ENCODE measurements at regions not wholly inside any gene's neighbourhood (a gene's known extent, or its start where the extent isn't known, plus 50 kb on each side); places are given as distances from the start of the nearest gene placed in this dataset.

DNA sequence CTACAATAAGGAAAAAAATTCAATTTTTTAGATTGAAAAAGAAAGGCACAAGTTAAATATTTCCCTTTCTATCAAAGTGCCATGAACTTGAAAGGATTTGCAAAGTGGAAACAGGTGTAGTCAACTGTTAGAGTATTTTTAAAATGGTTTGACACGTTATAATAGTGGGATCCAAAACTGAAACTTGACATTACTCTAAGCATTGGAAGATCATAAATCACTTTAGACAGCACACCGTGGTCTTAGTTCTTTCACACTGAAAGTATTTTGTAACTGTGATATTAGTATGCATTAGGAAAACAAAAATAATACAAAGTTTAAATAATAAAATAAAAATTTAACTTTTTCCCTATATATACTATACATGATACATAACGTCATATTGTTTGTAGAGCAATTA lies 933.1 kb downstream of the EPHA3 start:
- H3K9me3 Mint-ChIP-seq, result no peaks in the 10 kb centered on the region

DNA sequence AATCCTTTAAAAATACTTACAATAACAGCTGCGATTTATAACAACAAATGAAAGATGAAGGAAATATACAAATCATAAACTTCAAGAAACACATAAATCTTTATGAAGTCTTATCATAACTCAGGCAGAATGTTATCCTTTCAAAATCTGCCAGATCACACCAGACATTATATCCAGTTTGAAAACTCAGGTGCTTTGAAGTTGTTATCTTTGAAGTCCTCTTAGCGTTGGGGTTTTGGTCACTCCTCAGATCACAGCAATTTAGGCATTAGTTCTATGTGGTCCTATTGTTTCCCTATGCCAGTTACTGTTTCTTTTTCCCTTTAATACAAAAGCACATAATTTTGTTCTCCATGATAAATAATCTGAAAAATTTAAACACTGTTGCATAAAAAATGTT lies 934.6 kb downstream of the EPHA3 start:
- intact Hi-C loops (cut with micrococcal nuclease), result no loop called here
- Mint-ChIP-seq H3K27me3 (no peaks in the 10 kb centered on the region), H3K36me3 (ENCODE audit: low read depth) (no peaks in the 10 kb centered on the region), H3K4me3 (no peak overlapping the region), H3K27ac (no peak overlapping the region), H3K9me3 (no peaks in the 10 kb centered on the region), H3K4me1 (no peaks in the 10 kb centered on the region)
- no peak for DNase-seq

More for the DNA sequence above, 933.1 kb downstream of the EPHA3 start:
- Mint-ChIP-seq H3K27me3 (no peaks in the 10 kb centered on the region), H3K27ac (no peak overlapping the region), H3K4me3 (no peak overlapping the region), H3K36me3 (ENCODE audit: low read depth) (no peaks in the 10 kb centered on the region), H3K4me1 (no peaks in the 10 kb centered on the region)
- DNase-seq, result no peak
- intact Hi-C loops (cut with micrococcal nuclease), result no loop called here

DNA sequence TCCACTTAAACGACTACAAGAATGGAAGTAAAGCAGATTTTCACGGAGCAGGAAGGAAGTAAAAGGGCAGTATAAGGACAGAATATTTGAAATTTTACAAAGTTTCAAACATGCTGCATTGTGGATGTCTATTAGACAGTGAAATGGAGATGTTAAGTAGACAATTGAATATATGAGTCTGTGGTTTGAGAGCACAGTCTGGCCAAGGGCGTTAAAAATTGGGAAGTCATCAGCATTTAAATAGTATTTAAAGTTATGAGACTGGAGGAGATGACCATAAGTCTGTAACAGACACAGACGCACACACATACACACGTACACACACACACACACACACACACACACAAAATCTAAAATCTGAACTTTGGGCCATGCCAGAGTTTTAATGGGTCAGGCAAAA lies 935.9 kb downstream of the EPHA3 start:
- no peaks in the 10 kb centered on the region for H3K4me1 Mint-ChIP-seq
- no peak overlapping the region for H3K27ac Mint-ChIP-seq
- no peak for DNase-seq
- H3K9me3 Mint-ChIP-seq, result no peaks in the 10 kb centered on the region
- H3K4me3 Mint-ChIP-seq, result no peak overlapping the region
- no peaks in the 10 kb centered on the region for H3K36me3 Mint-ChIP-seq (ENCODE audit: low read depth)
- no peaks in the 10 kb centered on the region for H3K27me3 Mint-ChIP-seq
- intact Hi-C loops (cut with micrococcal nuclease), result no loop called here

DNA sequence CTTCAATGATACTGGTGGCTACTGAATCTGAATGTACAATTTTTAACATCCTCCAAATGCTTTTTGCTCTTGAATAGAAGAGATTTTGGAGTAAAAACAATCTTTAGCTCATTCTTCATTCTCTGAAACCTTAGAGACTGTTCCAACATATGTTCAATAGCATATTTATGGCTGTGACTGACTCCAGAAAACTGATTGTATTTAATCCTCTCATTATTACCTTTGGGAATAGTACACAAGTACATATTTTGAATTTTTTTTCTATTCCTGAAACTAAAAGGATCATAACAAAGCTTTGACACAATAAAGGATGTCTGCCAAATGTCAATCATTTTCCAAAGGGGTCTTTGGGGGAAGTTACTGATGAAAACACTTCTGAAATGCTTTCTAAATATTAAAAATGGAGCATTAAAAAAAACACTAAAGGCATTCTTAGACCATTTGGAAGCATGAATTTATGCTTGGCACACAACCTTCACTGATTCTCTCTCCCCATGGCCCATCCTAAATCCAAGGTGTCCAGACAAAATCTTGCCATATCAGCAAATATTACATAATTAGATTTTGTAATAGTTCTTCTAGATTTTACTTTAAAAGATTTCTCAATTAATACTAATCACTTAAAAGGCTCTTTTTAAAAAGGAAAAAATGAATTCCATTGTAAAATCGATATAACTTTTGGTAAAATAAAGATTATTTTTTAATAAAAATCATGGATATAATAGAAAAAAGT lies 936.8 kb downstream of the EPHA3 start:
- no peaks in the 10 kb centered on the region for H3K36me3 Mint-ChIP-seq (ENCODE audit: low read depth)
- no peak overlapping the region for H3K4me3 Mint-ChIP-seq
- H3K27me3 Mint-ChIP-seq, result no peaks in the 10 kb centered on the region
- intact Hi-C loops (cut with micrococcal nuclease), result no loop called here
- H3K9me3 Mint-ChIP-seq, result no peaks in the 10 kb centered on the region
- no peaks in the 10 kb centered on the region for H3K4me1 Mint-ChIP-seq
- H3K27ac Mint-ChIP-seq, result no peak overlapping the region
- DNase-seq, result no peak

DNA sequence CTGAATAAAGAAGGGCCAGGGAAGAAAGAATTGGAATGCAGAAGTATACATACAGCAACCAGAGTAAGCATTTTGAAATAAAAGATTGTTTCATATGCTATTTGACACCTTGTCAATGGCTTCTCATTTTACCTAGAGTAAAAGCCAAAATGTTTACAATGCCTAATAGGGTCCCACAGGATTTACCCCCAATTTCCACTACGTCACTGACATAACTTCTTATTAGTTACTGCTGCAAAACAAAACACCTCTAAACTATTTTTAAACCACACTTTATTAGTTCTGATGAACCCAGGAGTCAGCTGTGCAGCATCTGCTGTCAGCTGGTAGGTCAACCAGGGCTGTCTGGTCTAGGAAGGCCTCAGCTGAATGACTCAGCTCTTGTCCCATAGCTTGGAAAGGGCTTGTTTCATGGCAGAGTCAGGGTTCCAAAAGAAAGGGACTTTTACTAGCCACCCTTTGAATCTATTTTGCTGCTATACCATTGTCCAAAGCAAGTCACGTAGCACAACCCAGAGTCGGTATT lies 945.1 kb downstream of the EPHA3 start:
- Mint-ChIP-seq H3K27me3 (no peaks in the 10 kb centered on the region), H3K27ac (no peak overlapping the region), H3K4me3 (no peak overlapping the region), H3K9me3 (no peaks in the 10 kb centered on the region), H3K4me1 (no peaks in the 10 kb centered on the region), H3K36me3 (ENCODE audit: low read depth) (no peaks in the 10 kb centered on the region)
- intact Hi-C loops (cut with micrococcal nuclease), result no loop called here
- DNase-seq, result no peak

DNA sequence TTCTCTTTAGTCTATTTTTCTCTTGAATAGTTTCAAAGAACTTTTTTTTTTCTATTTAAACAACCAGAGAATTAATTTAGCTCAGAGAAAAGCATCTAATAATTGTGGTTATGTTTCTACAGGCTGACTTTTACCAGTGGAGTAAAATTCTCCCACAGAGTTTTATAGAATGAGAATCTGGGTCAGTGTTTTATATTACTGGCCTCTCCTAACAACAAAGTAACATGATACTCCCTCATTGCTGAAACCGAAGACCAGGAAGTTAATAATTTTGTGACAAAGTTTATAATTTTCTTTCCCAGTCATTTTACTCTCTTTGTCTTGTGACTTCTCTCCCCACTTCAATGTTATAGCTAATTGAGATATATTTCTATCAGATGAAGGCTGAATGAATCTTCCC lies 946.9 kb downstream of the EPHA3 start:
- intact Hi-C loops (cut with micrococcal nuclease), result no loop called here
- Mint-ChIP-seq H3K36me3 (ENCODE audit: low read depth) (no peaks in the 10 kb centered on the region), H3K4me3 (no peak overlapping the region), H3K27ac (no peak overlapping the region), H3K27me3 (no peaks in the 10 kb centered on the region), H3K4me1 (no peaks in the 10 kb centered on the region), H3K9me3 (no peaks in the 10 kb centered on the region)
- no peak for DNase-seq

DNA sequence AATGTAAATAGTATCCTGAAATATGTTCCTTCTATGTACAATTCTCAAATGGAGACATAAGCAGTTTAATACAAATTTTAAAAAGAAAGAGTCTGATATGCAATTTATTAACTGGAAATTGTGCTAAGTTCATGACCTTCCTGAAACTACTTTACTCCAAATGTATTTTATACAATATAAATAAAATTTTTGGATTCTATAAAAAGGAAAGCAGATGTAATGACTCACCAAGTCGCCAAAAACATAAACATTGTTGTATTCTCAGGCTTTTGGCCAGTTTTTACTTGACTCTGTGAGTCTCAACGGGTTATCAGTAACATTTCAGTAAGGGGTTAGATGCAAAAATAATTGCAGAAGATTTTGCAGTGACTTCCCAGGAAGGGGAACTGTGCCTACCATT lies 948.2 kb downstream of the EPHA3 start:
- DNase-seq, result no peak
- Mint-ChIP-seq H3K36me3 (ENCODE audit: low read depth) (no peaks in the 10 kb centered on the region), H3K4me3 (no peak overlapping the region), H3K27me3 (no peaks in the 10 kb centered on the region), H3K9me3 (peaks cover 4% of the 10 kb centered on the region), H3K27ac (no peak overlapping the region), H3K4me1 (no peaks in the 10 kb centered on the region)
- intact Hi-C loops (cut with micrococcal nuclease), result no loop called here

DNA sequence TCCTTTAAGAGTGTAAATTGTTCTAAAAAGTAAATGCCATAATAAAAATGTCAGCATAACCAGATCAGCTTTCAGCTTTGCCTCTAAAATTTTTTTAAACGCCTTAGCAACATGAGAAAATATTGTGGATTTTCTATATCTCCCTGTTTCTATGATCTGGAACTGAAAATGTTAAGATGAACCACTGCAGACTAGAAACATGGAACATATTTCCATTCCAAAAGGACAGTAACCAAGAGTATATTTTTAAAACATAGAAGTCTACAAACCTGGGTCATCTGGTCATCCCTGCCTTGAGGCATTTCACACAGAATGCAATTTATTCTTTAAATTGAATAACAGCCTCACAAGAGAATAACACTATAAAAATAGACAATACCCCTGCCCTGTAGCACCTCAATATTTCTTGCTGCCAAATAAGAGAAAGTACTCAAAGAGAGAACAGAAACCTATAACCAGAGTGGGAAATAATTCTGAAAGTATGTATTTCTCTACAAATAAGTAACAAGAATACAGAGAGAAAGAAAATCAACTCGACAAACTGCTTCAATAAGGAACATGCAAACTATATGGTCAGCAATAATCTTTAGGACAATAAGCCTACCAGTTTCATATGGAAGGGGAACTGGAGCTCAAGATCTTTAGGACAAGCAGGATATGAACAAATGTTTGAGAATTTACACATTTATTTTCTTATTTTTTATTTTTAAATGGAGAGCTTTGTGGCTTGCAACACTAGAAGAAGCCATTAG lies 949.0 kb downstream of the EPHA3 start:
- peaks cover 4% of the 10 kb centered on the region for H3K9me3 Mint-ChIP-seq
- H3K4me1 Mint-ChIP-seq, result no peaks in the 10 kb centered on the region
- no peak for DNase-seq
- H3K27ac Mint-ChIP-seq, result no peak overlapping the region
- H3K4me3 Mint-ChIP-seq, result no peak overlapping the region
- H3K36me3 Mint-ChIP-seq (ENCODE audit: low read depth), result no peaks in the 10 kb centered on the region
- H3K27me3 Mint-ChIP-seq, result no peaks in the 10 kb centered on the region
- intact Hi-C loops (cut with micrococcal nuclease), result no loop called here

DNA sequence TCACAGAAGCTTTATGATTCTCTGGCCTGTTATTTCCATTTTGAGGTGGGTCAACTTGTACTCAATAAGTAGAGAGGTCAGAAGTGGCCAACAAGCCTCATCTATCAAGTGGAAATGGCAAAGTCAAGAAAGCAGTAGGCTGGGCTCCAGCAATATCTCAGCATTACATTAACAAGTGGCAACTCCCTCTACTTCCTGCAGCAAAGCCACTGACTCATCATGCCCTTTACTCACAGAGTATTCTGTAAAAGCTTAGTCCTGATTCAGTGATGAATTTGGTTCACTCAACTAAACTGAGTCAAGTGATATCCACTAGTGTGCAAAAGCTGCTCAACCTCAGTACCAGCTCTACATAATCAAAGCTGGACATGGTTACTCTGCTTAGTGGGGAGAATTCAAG lies 954.6 kb downstream of the EPHA3 start:
- Mint-ChIP-seq H3K27me3 (no peaks in the 10 kb centered on the region), H3K36me3 (ENCODE audit: low read depth) (no peaks in the 10 kb centered on the region), H3K27ac (no peak overlapping the region), H3K4me1 (no peaks in the 10 kb centered on the region), H3K9me3 (peaks cover 4% of the 10 kb centered on the region), H3K4me3 (no peak overlapping the region)
- intact Hi-C loops (cut with micrococcal nuclease), result no loop called here
- DNase-seq, result no peak

DNA sequence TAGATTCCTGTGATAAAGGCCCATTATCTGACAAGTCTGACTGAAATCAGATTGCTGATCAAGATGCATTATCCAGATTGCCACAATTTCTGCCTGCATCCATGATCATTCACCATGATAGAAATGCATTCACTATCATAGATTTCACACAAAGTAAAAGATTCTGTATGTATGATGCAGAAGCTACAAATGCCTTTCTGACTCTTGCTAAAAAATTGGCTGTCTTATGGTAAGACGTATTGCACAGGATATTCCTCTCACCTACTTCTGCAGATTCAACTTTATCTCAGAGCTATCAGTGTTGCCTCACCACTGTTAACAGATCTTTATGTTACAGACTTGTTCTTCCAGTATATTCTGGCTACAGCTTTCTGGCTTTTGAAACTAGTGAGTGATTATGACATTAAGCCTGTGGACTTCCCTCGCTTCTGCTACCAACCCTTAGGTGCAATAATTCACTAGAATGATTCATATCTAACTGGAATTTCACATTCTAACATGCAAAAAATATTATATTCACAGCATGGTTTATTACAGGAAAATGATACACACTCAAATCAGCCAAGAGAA lies 955.3 kb downstream of the EPHA3 start:
- H3K27ac Mint-ChIP-seq, result no peak overlapping the region

DNA sequence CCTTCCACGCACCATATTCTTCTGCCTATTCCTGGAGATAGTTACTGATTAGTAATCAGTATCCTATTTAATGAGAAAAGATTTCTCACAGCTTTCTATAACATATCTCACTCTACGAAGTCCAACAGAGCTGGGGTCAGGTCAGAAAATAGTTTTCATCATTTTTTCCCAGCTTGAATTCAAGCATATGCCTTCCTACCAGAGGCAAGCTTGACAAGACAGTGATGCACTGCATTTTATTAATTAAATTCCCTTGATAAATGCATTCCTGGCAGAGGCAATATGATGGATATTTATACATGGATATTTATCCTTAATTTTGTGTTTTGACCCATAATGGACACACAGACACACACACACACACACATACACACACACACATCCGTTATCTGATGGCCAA lies 961.4 kb downstream of the EPHA3 start:
- DNase-seq, result no peak
- no peak overlapping the region for H3K27ac Mint-ChIP-seq
- intact Hi-C loops (cut with micrococcal nuclease), result no loop called here
- no peak overlapping the region for H3K4me3 Mint-ChIP-seq
- no peaks in the 10 kb centered on the region for H3K36me3 Mint-ChIP-seq (ENCODE audit: low read depth)
- peaks cover 9% of the 10 kb centered on the region for H3K9me3 Mint-ChIP-seq
- H3K4me1 Mint-ChIP-seq, result no peaks in the 10 kb centered on the region
- no peaks in the 10 kb centered on the region for H3K27me3 Mint-ChIP-seq

More for the DNA sequence above, 955.3 kb downstream of the EPHA3 start:
- no peak for DNase-seq
- Mint-ChIP-seq H3K4me3 (no peak overlapping the region), H3K36me3 (ENCODE audit: low read depth) (no peaks in the 10 kb centered on the region), H3K9me3 (peaks cover 4% of the 10 kb centered on the region), H3K27me3 (no peaks in the 10 kb centered on the region), H3K4me1 (no peaks in the 10 kb centered on the region)
- intact Hi-C loops (cut with micrococcal nuclease), result no loop called here

DNA sequence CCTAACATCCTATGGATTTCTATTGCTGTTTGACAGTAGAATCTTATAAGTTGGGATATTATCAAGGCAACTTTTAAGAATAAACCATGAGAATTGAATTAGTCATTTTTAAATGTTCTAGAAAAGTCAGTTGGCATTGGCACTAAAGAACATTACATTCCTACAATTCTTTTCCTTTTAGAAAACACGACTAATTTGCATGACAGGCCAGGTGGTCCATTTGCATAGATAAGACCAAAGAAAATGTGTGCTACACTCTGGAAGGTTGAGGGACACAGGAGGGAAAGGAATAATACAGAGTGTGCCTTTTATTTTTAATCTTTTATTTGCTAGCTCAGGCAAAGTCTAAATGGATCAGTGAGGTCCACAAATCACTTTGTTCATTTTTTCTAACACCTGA lies 962.3 kb downstream of the EPHA3 start:
- Mint-ChIP-seq H3K36me3 (ENCODE audit: low read depth) (no peaks in the 10 kb centered on the region), H3K9me3 (peaks cover 9% of the 10 kb centered on the region), H3K4me3 (no peak overlapping the region), H3K4me1 (no peaks in the 10 kb centered on the region), H3K27ac (no peak overlapping the region), H3K27me3 (no peaks in the 10 kb centered on the region)
- DNase-seq, result no peak
- intact Hi-C loops (cut with micrococcal nuclease), result no loop called here

DNA sequence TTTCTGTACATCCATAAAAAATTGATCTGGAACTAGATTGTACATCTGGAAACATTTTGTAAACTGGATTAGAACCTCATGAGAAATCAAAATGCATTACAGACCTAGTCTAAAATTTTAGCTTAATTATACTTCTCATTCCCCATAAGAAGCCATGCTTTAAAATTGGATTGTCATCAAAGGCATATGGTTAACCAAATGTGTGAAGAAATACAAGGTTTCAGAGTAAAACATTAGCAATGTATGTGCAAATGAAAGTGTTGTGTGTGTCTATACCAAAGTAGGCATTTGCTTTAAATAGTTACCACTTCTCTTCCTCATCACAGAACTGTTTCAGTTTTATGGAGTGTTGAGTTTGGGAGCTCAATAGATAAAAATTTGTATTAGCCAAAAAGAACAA lies 968.7 kb downstream of the EPHA3 start:
- intact Hi-C loops (cut with micrococcal nuclease), result no loop called here
- no peak for DNase-seq
- Mint-ChIP-seq H3K4me3 (no peak overlapping the region), H3K27ac (no peak overlapping the region), H3K27me3 (no peaks in the 10 kb centered on the region), H3K4me1 (no peaks in the 10 kb centered on the region), H3K9me3 (peaks cover 9% of the 10 kb centered on the region), H3K36me3 (ENCODE audit: low read depth) (no peaks in the 10 kb centered on the region)

DNA sequence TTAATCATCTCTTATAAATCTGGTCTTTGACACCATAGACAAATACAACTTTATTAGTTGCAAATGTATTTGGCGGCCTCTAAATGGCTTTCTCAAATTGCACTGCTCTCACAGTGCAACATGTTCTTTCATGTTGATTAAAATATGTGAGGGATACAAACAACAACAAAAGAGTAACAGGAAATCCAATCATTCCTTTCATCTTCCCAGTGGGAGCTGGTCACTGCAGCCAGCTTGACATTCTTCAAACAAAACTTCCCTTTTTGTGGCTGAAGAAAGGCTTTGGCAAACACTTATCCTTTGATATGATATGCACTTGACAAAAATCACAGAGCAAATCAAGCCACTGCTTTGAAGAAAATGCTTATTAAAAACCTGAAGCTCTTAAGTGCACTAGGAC lies 973.6 kb downstream of the EPHA3 start:
- Mint-ChIP-seq H3K27me3 (no peaks in the 10 kb centered on the region), H3K4me1 (no peaks in the 10 kb centered on the region), H3K36me3 (ENCODE audit: low read depth) (no peaks in the 10 kb centered on the region), H3K27ac (no peak overlapping the region), H3K4me3 (no peak overlapping the region), H3K9me3 (no peaks in the 10 kb centered on the region)
- intact Hi-C loops (cut with micrococcal nuclease), result no loop called here
- DNase-seq, result no peak

Measured in activated CD4-positive, alpha-beta T cell treated with anti-CD3 and anti-CD28 coated beads, Interleukin-2, amount 10 ng/mL, durations not matched to agents 24 days and 14 days (primary cell).